WI38 (cell line): ENCODE measurements at regions not wholly inside any gene's neighbourhood (a gene's known extent, or its start where the extent isn't known, plus 50 kb on each side); places are given as distances from the start of the nearest gene placed in this dataset.

Experiments used
- H3K4me3 ChIP-seq: 2 replicates; pipeline ENCODE4 v1.5.1; 2011; ENCODE audit warnings: low read depth, mild to moderate bottlenecking, control low read depth, low read length
- TF ChIP-seq, protein P1 (sequence below): IDR thresholded peaks from 2 replicates; pipeline ENCODE4 v1.5.1; 2012; ENCODE audit warnings: low read depth, mild to moderate bottlenecking, control low read depth, low read length

DNA sequence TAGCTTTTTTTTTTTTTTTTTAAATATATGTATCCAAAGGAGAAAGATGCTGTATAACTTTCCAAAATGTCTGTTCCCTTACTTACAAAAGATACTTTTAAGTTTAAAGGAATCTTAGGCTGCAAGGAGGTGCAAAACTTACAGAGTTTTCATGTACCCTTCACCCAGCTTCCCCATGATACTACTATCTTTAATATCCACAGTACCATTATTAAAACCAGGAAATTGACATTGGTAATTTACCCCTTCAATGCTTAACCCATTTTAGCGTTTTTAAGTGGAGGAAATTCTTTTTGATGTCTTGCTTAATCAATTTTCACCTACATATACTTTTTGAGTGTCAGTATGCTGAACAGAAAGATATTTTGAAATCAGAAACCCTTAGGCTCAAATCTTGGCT lies 310.9 kb downstream of the PRL start:
- H3K4me3 ChIP-seq = no peak overlapping the region
- TF ChIP-seq, protein P1, sequence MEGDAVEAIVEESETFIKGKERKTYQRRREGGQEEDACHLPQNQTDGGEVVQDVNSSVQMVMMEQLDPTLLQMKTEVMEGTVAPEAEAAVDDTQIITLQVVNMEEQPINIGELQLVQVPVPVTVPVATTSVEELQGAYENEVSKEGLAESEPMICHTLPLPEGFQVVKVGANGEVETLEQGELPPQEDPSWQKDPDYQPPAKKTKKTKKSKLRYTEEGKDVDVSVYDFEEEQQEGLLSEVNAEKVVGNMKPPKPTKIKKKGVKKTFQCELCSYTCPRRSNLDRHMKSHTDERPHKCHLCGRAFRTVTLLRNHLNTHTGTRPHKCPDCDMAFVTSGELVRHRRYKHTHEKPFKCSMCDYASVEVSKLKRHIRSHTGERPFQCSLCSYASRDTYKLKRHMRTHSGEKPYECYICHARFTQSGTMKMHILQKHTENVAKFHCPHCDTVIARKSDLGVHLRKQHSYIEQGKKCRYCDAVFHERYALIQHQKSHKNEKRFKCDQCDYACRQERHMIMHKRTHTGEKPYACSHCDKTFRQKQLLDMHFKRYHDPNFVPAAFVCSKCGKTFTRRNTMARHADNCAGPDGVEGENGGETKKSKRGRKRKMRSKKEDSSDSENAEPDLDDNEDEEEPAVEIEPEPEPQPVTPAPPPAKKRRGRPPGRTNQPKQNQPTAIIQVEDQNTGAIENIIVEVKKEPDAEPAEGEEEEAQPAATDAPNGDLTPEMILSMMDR = no peak

DNA sequence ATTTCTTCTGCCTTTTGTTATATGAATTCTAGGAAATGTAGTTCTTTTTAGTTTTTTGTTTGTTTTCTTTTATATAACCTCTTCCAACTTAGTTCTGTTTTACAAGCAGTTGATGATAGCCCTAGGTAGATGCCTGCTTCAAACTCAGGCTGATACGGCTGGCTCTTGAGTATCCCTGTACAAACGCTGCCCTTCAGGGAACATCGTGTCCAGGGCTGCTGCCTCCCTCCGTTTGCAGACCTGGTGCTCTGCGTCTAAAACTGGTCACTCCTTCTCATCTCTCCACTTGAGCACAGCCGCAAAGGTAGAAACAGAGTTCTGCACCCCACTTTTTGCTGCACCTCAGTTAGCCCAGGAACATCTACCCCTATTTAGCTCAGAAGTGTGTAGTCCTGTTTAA lies 310.1 kb downstream of the PRL start:
- no peak overlapping the region for H3K4me3 ChIP-seq
- TF ChIP-seq, protein P1 = no peak

- peak overlapping the region; percentile 33 for H3K4me3 ChIP-seq
- TF ChIP-seq, protein P1 = no peak
Measured at GRCh38 chr6:21987501-21987957, 309.3 kb downstream of the PRL start.

- no peak overlapping the region for H3K4me3 ChIP-seq
- TF ChIP-seq, protein P1 = no peak
Measured at GRCh38 chr6:21990577-21990976, 306.3 kb downstream of the PRL start.

DNA sequence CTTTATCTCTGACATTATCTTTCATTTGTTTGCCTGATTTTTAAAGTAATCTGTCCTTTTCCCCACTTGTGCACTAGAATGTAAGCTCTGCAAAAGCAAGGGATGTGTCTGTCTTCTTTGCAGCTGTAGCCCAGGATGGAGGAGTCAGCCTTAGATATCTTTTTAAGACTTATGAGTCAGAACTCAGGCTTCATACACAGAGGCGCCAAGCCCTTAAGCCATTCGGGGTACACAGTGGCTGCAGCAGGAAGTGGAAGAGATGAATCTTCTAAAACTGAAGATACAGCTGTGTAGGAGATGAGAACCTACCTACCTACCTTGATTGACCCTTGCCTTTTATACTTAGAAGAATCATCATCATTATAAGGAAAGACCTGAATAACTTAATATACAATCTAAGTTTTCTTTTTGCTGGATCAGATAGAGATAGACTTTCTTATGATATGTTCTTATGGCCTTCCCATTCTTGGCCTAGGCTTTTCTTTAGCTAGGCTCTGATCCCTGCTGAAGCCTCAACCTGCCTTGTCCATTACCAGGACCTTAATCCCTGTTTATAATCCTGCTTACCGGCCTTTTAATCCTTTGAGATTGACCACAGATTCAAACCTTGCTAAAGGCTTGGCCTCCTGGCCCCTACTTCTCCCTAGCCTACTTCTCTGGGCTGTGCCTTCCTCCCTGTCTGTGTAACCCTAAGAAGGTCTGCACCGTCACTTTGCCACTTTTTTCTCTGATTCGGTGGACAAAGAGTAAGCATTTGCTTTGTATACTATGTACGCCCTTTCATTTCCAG lies 304.5 kb downstream of the PRL start:
- H3K4me3 ChIP-seq = no peak overlapping the region
- TF ChIP-seq, protein P1 = no peak

GRCh38 chr6:21993841-21994240 lies 303.0 kb downstream of the PRL start:
- no peak overlapping the region for H3K4me3 ChIP-seq
- TF ChIP-seq, protein P1 = no peak

GRCh38 chr6:21994821-21995220 lies 302.0 kb downstream of the PRL start:
- TF ChIP-seq, protein P1 = no peak
- H3K4me3 ChIP-seq = no peak overlapping the region
